ENCODE measurements at regions not wholly inside any gene's neighbourhood (a gene's known extent, or its start where the extent isn't known, plus 50 kb on each side); places are given as distances from the start of the nearest gene placed in this dataset.

DNA sequence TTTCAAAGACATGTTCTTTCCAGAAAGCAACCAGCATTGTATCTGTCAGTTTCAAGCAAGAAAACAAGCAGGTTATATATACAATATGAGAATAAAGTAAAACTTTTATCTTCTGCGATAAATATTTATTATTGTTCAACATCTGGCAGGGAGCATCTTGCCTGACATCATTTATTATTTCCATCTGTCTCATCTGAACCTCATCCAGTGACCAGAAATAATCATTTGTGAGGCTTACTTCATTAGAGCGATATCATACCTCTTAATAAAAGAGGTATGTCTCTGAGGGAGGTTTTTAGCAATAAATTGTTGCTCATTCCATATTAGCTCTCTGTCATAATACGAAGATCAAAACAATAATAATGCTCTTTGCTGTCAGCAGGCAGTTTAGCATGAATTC lies 226.1 kb downstream of the CDC14C start (continued):
- TF ChIP-seq ZNF423 (tag by site-specific recombination; IDR thresholded peaks at IDR 0.05) (no peak), ZNF239 (tag by site-specific recombination; IDR thresholded peaks at IDR 0.05) (no peak)
- TF ChIP-seq, protein P1, sequence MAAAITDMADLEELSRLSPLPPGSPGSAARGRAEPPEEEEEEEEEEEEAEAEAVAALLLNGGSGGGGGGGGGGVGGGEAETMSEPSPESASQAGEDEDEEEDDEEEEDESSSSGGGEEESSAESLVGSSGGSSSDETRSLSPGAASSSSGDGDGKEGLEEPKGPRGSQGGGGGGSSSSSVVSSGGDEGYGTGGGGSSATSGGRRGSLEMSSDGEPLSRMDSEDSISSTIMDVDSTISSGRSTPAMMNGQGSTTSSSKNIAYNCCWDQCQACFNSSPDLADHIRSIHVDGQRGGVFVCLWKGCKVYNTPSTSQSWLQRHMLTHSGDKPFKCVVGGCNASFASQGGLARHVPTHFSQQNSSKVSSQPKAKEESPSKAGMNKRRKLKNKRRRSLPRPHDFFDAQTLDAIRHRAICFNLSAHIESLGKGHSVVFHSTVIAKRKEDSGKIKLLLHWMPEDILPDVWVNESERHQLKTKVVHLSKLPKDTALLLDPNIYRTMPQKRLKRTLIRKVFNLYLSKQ (tag by site-specific recombination; IDR thresholded peaks at IDR 0.05; ENCODE audit: borderline replicate concordance): no peak

GRCh38 chr7:49151146-49151545 lies 226.8 kb downstream of the CDC14C start:
- Histone ChIP-seq H3K36me3 (ENCODE audit: control insufficient read depth in 2 of 2, insufficient read depth in 1 of 2, low read length in 2 of 2) (no peaks in the 10 kb centered on the region), H3K27ac (ENCODE audit: extremely low read depth, low read depth, low read length) (no peak overlapping the region), H3K9me3 (ENCODE audit: control insufficient read depth, insufficient read depth, low read depth, low read length) (no peaks in the 10 kb centered on the region), H3K4me3 (ENCODE audit: low read depth, low read length) (no peak overlapping the region), H3K4me1 (ENCODE audit: control insufficient read depth, insufficient read depth, low read length) (no peaks in the 10 kb centered on the region)
- TF ChIP-seq ZNF341 (tag by site-specific recombination; IDR thresholded peaks at IDR 0.05; ENCODE audit: low read depth): no peak
- no peak for TF ChIP-seq PRDM4 (tag by site-specific recombination; IDR thresholded peaks at IDR 0.05)
- TF ChIP-seq ZNF600 (tag by site-specific recombination; IDR thresholded peaks at IDR 0.05): no peak
- TF ChIP-seq, protein P2, sequence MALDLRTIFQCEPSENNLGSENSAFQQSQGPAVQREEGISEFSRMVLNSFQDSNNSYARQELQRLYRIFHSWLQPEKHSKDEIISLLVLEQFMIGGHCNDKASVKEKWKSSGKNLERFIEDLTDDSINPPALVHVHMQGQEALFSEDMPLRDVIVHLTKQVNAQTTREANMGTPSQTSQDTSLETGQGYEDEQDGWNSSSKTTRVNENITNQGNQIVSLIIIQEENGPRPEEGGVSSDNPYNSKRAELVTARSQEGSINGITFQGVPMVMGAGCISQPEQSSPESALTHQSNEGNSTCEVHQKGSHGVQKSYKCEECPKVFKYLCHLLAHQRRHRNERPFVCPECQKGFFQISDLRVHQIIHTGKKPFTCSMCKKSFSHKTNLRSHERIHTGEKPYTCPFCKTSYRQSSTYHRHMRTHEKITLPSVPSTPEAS (tag by site-specific recombination; IDR thresholded peaks at IDR 0.05): no peak
- TF ChIP-seq, protein P3, sequence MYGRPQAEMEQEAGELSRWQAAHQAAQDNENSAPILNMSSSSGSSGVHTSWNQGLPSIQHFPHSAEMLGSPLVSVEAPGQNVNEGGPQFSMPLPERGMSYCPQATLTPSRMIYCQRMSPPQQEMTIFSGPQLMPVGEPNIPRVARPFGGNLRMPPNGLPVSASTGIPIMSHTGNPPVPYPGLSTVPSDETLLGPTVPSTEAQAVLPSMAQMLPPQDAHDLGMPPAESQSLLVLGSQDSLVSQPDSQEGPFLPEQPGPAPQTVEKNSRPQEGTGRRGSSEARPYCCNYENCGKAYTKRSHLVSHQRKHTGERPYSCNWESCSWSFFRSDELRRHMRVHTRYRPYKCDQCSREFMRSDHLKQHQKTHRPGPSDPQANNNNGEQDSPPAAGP (tag by site-specific recombination; IDR thresholded peaks at IDR 0.05): no peak
- TF ChIP-seq PATZ1 (tag by site-specific recombination; IDR thresholded peaks at IDR 0.05): no peak
- TF ChIP-seq PRDM1 (tag by site-specific recombination; IDR thresholded peaks at IDR 0.05): no peak
- POLR2A ChIA-PET: no interaction called here
- CTCF ChIA-PET: no interaction called here

DNA sequence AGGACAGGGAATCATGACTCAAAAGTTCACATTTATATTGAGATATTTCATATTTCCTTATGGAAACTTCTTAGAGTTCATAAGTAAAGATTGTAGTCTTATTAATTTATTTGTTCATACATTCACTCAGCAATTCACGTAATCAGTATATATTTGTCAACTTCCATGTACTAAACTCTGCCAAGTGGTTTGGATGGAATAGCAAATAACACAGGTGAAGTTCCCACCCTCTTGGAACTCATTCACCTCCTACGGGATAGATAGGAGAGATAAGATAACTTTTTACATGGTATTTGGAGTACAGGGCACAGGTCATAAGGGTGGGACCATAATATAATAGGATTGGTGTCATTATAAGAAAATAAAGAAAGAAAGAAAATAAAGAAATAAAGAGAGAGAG lies 234.0 kb downstream of the CDC14C start:
- H3K4me3 ChIP-seq (ENCODE audit: low read depth, low read length): no peak overlapping the region
- no peak overlapping the region for H3K27ac ChIP-seq (ENCODE audit: extremely low read depth, low read depth, low read length)
- H3K9me3 ChIP-seq (ENCODE audit: control insufficient read depth, insufficient read depth, low read depth, low read length): no peaks in the 10 kb centered on the region
- H3K4me1 ChIP-seq (ENCODE audit: control insufficient read depth, insufficient read depth, low read length): no peaks in the 10 kb centered on the region
- POLR2A ChIA-PET: no interaction called here
- CTCF ChIA-PET: no interaction called here
- no peaks in the 10 kb centered on the region for H3K36me3 ChIP-seq (ENCODE audit: control insufficient read depth in 2 of 2, insufficient read depth in 1 of 2, low read length in 2 of 2)
- TF ChIP-seq HOXA7 (CRISPR knock-in tag; IDR thresholded peaks at IDR 0.05; ENCODE audit: borderline replicate concordance) (no peak), ZNF596 (tag by site-specific recombination; IDR thresholded peaks at IDR 0.05) (no peak), KLF7 (tag by site-specific recombination; IDR thresholded peaks at IDR 0.05; ENCODE audit: borderline replicate concordance) (no peak), ZBTB20 (tag by site-specific recombination; IDR thresholded peaks at IDR 0.05) (no peak), IKZF3 (tag by site-specific recombination; IDR thresholded peaks at IDR 0.05) (no peak), ZNF521 (tag by site-specific recombination; IDR thresholded peaks at IDR 0.05) (no peak), ZNF664 (tag by site-specific recombination; IDR thresholded peaks at IDR 0.05) (no peak)
- TF ChIP-seq, protein P4, sequence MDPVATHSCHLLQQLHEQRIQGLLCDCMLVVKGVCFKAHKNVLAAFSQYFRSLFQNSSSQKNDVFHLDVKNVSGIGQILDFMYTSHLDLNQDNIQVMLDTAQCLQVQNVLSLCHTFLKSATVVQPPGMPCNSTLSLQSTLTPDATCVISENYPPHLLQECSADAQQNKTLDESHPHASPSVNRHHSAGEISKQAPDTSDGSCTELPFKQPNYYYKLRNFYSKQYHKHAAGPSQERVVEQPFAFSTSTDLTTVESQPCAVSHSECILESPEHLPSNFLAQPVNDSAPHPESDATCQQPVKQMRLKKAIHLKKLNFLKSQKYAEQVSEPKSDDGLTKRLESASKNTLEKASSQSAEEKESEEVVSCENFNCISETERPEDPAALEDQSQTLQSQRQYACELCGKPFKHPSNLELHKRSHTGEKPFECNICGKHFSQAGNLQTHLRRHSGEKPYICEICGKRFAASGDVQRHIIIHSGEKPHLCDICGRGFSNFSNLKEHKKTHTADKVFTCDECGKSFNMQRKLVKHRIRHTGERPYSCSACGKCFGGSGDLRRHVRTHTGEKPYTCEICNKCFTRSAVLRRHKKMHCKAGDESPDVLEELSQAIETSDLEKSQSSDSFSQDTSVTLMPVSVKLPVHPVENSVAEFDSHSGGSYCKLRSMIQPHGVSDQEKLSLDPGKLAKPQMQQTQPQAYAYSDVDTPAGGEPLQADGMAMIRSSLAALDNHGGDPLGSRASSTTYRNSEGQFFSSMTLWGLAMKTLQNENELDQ (tag by site-specific recombination; IDR thresholded peaks at IDR 0.05; ENCODE audit: low read depth): no peak
- TF ChIP-seq, protein P5, sequence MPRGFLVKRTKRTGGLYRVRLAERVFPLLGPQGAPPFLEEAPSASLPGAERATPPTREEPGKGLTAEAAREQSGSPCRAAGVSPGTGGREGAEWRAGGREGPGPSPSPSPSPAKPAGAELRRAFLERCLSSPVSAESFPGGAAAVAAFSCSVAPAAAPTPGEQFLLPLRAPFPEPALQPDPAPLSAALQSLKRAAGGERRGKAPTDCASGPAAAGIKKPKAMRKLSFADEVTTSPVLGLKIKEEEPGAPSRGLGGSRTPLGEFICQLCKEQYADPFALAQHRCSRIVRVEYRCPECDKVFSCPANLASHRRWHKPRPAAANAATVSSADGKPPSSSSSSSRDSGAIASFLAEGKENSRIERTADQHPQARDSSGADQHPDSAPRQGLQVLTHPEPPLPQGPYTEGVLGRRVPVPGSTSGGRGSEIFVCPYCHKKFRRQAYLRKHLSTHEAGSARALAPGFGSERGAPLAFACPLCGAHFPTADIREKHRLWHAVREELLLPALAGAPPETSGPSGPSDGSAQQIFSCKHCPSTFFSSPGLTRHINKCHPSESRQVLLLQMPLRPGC (tag by site-specific recombination; IDR thresholded peaks at IDR 0.05): no peak
- TF ChIP-seq, protein P6, sequence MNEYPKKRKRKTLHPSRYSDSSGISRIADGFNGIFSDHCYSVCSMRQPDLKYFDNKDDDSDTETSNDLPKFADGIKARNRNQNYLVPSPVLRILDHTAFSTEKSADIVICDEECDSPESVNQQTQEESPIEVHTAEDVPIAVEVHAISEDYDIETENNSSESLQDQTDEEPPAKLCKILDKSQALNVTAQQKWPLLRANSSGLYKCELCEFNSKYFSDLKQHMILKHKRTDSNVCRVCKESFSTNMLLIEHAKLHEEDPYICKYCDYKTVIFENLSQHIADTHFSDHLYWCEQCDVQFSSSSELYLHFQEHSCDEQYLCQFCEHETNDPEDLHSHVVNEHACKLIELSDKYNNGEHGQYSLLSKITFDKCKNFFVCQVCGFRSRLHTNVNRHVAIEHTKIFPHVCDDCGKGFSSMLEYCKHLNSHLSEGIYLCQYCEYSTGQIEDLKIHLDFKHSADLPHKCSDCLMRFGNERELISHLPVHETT (tag by site-specific recombination; IDR thresholded peaks at IDR 0.05): no peak

All from HEK293 (cell line).